HepG2 (cell line): ENCODE measurements at regions not wholly inside any gene's neighbourhood (a gene's known extent, or its start where the extent isn't known, plus 50 kb on each side); places are given as distances from the start of the nearest gene placed in this dataset.

Experiments
- ATAC-seq: fragments of 200-7000 bp; cut with Tn5 transposase; 3 replicates; pipeline ENCODE4 v1.9.1; 2020; ENCODE audit warnings: mild to moderate bottlenecking, moderate library complexity
- BruUV-seq: library from RNA; stranded (reverse); fragments of 400-500 nt; replicated peaks from 2 replicates; lab custom pipeline; 2021; lab: Mats Ljungman, UMichigan
- CTCF ChIA-PET: fragments of 300-600 bp; formaldehyde crosslinking; extraction: SDS; loops from one replicate; lab custom pipeline; 2021; ENCODE audit warnings: low total read pairs, inconsistent platforms, low intra/inter-chr PET ratio; lab: Yijun Ruan, JAX
- POLR2A ChIA-PET: fragments of 350-600 bp; sonication (Branson Sonifier 250); formaldehyde crosslinking; loops from one replicate; lab custom pipeline; 2020; ENCODE audit warnings: antibody characterized with exemption, inconsistent platforms; lab: Yijun Ruan, JAX
- DNase-seq: peaks from one replicate; pipeline ENCODE4 v3.0.0-alpha.2; 2015; ENCODE audit warnings: low spot score
- FAIRE-seq: peaks from 3 replicates; lab custom pipeline; 2011; peaks lifted over from hg19 to GRCh38; lab: Jason Lieb, UNC
- H2AFZ ChIP-seq: one replicate; pipeline ENCODE4 v1.6.1; 2011; ENCODE audit warnings: low read length, inconsistent platforms
- H3K27ac ChIP-seq: fragments of 300-600 bp; 3 replicates; pipeline ENCODE4 v1.8.0; 2011; ENCODE audit warnings: mixed run types, mild to moderate bottlenecking, mixed read lengths, low read length, inconsistent platforms; ENCODE audit not compliant: insufficient read depth; ENCODE audit errors: extremely low read length
- H3K27me3 ChIP-seq, 2 experiments: fragments of 200-600 bp in 1 of 2; 2 replicates in 1 of 2; 3 replicates in 1 of 2; pipeline versions ENCODE4 v1.6.0 to v1.8.0; 2011; ENCODE audit warnings: low read length in 2 of 2, mild to moderate bottlenecking in 2 of 2, moderate library complexity in 2 of 2, inconsistent platforms in 1 of 2; ENCODE audit not compliant: insufficient read depth in 2 of 2, control insufficient read depth in 1 of 2
- H3K36me3 ChIP-seq, 2 experiments: fragments of 200-600 bp in 1 of 2; replicated peaks in 1 of 2; 2 replicates in 1 of 2; 3 replicates in 1 of 2; pipeline versions ENCODE4 v1.5.1 to v1.8.0; 2011; ENCODE audit warnings: low read length in 2 of 2, inconsistent platforms in 1 of 2; ENCODE audit not compliant: insufficient read depth in 2 of 2, control insufficient read depth in 1 of 2
- H3K4me1 ChIP-seq: 2 replicates; pipeline ENCODE4 v1.5.1; 2012; ENCODE audit warnings: low read length, inconsistent platforms; ENCODE audit not compliant: insufficient read depth
- H3K4me2 ChIP-seq: 2 replicates; pipeline ENCODE4 v1.6.0; 2011; ENCODE audit warnings: low read depth, low read length, inconsistent platforms
- H3K4me3 ChIP-seq, 3 experiments: fragments of 200-600 bp in 1 of 3; sonication (generic), shearing (Covaris generic) in 1 of 3; replicated peaks in 1 of 3; 2 replicates each; pipeline ENCODE4 v1.5.1; 2011 to 2016; ENCODE audit warnings: low read length in 3 of 3, inconsistent platforms in 2 of 3, low read depth in 2 of 3, mild to moderate bottlenecking in 2 of 3, control low read depth in 1 of 3, mixed read lengths in 1 of 3; ENCODE audit not compliant: insufficient read depth in 1 of 3
- H3K79me2 ChIP-seq: one replicate; pipeline ENCODE4 v1.6.1; 2011; ENCODE audit warnings: low read length, inconsistent platforms; ENCODE audit not compliant: insufficient read depth
- H3K9ac ChIP-seq: 2 replicates; pipeline ENCODE4 v1.6.0; 2011; ENCODE audit warnings: mild to moderate bottlenecking, low read depth, low read length, inconsistent platforms; ENCODE audit not compliant: insufficient read depth
- H3K9me3 ChIP-seq: 2 replicates; pipeline ENCODE4 v1.5.1; 2012; ENCODE audit warnings: mild to moderate bottlenecking, low read length
- H4K20me1 ChIP-seq: 2 replicates; pipeline ENCODE4 v1.6.0; 2011; ENCODE audit warnings: inconsistent platforms, mild to moderate bottlenecking, low read length, moderate library complexity; ENCODE audit not compliant: insufficient read depth
- CENPX ChIP-seq: sonication (generic); formaldehyde crosslinking; IDR thresholded peaks from 2 replicates; pipeline ENCODE4 v1.9.0; 2021; ENCODE audit warnings: mild to moderate bottlenecking, missing genetic modification reagents, moderate library complexity
- ELF1 ChIP-seq: sonication (generic); formaldehyde crosslinking; IDR thresholded peaks from 2 replicates; pipeline ENCODE4 v1.4.0; 2020; ENCODE audit warnings: missing genetic modification reagents
- RNF2 ChIP-seq: fragments of 450-650 bp; conservative IDR thresholded peaks from 2 replicates; pipeline ENCODE4 v1.6.1; 2016; ENCODE audit warnings: low read depth
- U2AF1 ChIP-seq: fragments of 200-400 bp; formaldehyde crosslinking; optimal IDR thresholded peaks from 2 replicates; pipeline ENCODE3; 2017; ENCODE audit warnings: mild to moderate bottlenecking, low read depth, low read length
- ZBTB8A ChIP-seq: sonication (generic); formaldehyde crosslinking; IDR thresholded peaks from 2 replicates; pipeline ENCODE4 v1.4.0; 2020; ENCODE audit warnings: mild to moderate bottlenecking, low read depth, missing genetic modification reagents, borderline replicate concordance
- ZMYM3 ChIP-seq: sonication (generic); formaldehyde crosslinking; IDR thresholded peaks from 2 replicates; pipeline ENCODE4 v1.5.1; 2020; ENCODE audit warnings: mild to moderate bottlenecking, missing genetic modification reagents
- ZNF296 ChIP-seq: sonication (generic); formaldehyde crosslinking; conservative IDR thresholded peaks from 2 replicates; pipeline ENCODE4 v1.5.0; 2020; ENCODE audit warnings: mild to moderate bottlenecking, missing genetic modification reagents
- ZNF562 ChIP-seq: sonication (generic); formaldehyde crosslinking; IDR thresholded peaks from 2 replicates; pipeline ENCODE4 v1.8.0; 2022; ENCODE audit warnings: missing genetic modification reagents, borderline replicate concordance
- ZNF7 ChIP-seq: IDR thresholded peaks from 2 replicates; pipeline ENCODE4 v1.6.1; 2016; ENCODE audit warnings: missing biosample characterization, missing genetic modification reagents
- WGBS: methylation state at CpG from one replicate; pipeline ENCODE4 v1.1.6; 2017; ENCODE audit warnings: low lambda C conversion rate; 5-methylcytosine and 5-hydroxymethylcytosine counted together
- in situ Hi-C: cut with HindIII; loops from 2 replicates; pipeline ENCODE4 v1.10.0; 2017; ENCODE audit warnings: low pct_unique_long_range_greater_than_20kb; ENCODE audit not compliant: extremely low pct_ligation_motif_present
- intact Hi-C: fragments of 100-400 bp; cut with micrococcal nuclease; formaldehyde crosslinking; loops from one replicate; pipeline ENCODE4 v1.10.0; 2022; ENCODE audit not compliant: unreplicated experiment
- TF ChIP-seq, protein P1 (sequence below): sonication (generic); formaldehyde crosslinking; IDR thresholded peaks from 2 replicates; pipeline ENCODE4 v1.5.0; 2020; ENCODE audit warnings: mild to moderate bottlenecking, missing genetic modification reagents, borderline replicate concordance
- TF ChIP-seq, protein P2 (sequence below): sonication (generic); formaldehyde crosslinking; IDR thresholded peaks from 2 replicates; pipeline ENCODE4 v1.4.0; 2020; ENCODE audit warnings: mild to moderate bottlenecking, missing genetic modification reagents
- TF ChIP-seq, protein P3 (sequence below): fragments of 450-650 bp; IDR thresholded peaks from 2 replicates; pipeline ENCODE4 v1.6.1; 2017; ENCODE audit warnings: mild to moderate bottlenecking
- TF ChIP-seq, protein P4 (sequence below): sonication (generic); formaldehyde crosslinking; IDR thresholded peaks from 2 replicates; pipeline ENCODE4 v1.9.0; 2021; ENCODE audit warnings: missing genetic modification reagents, mild to moderate bottlenecking, borderline replicate concordance

GRCh38 chr14:100467939-100468338 lies 119.3 kb downstream of the BEGAIN start:
- no peak overlapping the region for H2AFZ ChIP-seq
- no peak overlapping the region for H3K4me3 ChIP-seq
- ATAC-seq (no peak), FAIRE-seq (no peak), DNase-seq (no peak)
- BruUV-seq, result no TSS peak
- ChIA-PET POLR2A (no interaction called here), CTCF (no interaction called here)
- intact Hi-C loops, result no loop called here
- no peak overlapping the region for H3K4me2 ChIP-seq
- no peak overlapping the region for H3K9ac ChIP-seq
- H3K4me1 ChIP-seq, result no peaks in the 10 kb centered on the region
- in situ Hi-C loops, result no loop called here
- WGBS, result 50% methylated on average over 1 of the region's 17 CpGs
- no peaks in the 10 kb centered on the region for H3K9me3 ChIP-seq
- no peak overlapping the region for H3K27ac ChIP-seq
- no peaks in the 10 kb centered on the region for H3K36me3 ChIP-seq
- no peaks in the 10 kb centered on the region for H4K20me1 ChIP-seq
- 0 out of 5 replicates have a peak, but pooled peaks cover 0 to 1% of the 10 kb centered on the region in 2 experiments for H3K27me3 ChIP-seq
- H3K79me2 ChIP-seq, result no peaks in the 10 kb centered on the region
- TF ChIP-seq, protein P1, sequence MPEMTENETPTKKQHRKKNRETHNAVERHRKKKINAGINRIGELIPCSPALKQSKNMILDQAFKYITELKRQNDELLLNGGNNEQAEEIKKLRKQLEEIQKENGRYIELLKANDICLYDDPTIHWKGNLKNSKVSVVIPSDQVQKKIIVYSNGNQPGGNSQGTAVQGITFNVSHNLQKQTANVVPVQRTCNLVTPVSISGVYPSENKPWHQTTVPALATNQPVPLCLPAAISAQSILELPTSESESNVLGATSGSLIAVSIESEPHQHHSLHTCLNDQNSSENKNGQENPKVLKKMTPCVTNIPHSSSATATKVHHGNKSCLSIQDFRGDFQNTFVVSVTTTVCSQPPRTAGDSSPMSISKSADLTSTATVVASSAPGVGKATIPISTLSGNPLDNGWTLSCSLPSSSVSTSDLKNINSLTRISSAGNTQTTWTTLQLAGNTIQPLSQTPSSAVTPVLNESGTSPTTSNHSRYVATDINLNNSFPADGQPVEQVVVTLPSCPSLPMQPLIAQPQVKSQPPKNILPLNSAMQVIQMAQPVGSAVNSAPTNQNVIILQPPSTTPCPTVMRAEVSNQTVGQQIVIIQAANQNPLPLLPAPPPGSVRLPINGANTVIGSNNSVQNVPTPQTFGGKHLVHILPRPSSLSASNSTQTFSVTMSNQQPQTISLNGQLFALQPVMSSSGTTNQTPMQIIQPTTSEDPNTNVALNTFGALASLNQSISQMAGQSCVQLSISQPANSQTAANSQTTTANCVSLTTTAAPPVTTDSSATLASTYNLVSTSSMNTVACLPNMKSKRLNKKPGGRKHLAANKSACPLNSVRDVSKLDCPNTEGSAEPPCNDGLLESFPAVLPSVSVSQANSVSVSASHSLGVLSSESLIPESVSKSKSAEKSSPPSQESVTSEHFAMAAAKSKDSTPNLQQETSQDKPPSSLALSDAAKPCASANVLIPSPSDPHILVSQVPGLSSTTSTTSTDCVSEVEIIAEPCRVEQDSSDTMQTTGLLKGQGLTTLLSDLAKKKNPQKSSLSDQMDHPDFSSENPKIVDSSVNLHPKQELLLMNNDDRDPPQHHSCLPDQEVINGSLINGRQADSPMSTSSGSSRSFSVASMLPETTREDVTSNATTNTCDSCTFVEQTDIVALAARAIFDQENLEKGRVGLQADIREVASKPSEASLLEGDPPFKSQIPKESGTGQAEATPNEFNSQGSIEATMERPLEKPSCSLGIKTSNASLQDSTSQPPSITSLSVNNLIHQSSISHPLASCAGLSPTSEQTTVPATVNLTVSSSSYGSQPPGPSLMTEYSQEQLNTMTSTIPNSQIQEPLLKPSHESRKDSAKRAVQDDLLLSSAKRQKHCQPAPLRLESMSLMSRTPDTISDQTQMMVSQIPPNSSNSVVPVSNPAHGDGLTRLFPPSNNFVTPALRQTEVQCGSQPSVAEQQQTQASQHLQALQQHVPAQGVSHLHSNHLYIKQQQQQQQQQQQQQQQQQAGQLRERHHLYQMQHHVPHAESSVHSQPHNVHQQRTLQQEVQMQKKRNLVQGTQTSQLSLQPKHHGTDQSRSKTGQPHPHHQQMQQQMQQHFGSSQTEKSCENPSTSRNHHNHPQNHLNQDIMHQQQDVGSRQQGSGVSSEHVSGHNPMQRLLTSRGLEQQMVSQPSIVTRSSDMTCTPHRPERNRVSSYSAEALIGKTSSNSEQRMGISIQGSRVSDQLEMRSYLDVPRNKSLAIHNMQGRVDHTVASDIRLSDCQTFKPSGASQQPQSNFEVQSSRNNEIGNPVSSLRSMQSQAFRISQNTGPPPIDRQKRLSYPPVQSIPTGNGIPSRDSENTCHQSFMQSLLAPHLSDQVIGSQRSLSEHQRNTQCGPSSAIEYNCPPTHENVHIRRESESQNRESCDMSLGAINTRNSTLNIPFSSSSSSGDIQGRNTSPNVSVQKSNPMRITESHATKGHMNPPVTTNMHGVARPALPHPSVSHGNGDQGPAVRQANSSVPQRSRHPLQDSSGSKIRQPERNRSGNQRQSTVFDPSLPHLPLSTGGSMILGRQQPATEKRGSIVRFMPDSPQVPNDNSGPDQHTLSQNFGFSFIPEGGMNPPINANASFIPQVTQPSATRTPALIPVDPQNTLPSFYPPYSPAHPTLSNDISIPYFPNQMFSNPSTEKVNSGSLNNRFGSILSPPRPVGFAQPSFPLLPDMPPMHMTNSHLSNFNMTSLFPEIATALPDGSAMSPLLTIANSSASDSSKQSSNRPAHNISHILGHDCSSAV (CRISPR knock-in tag), result no peak
- TF ChIP-seq U2AF1, result no peak
- TF ChIP-seq ELF1, result no peak
- TF ChIP-seq, protein P2, sequence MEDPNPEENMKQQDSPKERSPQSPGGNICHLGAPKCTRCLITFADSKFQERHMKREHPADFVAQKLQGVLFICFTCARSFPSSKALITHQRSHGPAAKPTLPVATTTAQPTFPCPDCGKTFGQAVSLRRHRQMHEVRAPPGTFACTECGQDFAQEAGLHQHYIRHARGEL (CRISPR knock-in tag), result no peak
- TF ChIP-seq, protein P3, sequence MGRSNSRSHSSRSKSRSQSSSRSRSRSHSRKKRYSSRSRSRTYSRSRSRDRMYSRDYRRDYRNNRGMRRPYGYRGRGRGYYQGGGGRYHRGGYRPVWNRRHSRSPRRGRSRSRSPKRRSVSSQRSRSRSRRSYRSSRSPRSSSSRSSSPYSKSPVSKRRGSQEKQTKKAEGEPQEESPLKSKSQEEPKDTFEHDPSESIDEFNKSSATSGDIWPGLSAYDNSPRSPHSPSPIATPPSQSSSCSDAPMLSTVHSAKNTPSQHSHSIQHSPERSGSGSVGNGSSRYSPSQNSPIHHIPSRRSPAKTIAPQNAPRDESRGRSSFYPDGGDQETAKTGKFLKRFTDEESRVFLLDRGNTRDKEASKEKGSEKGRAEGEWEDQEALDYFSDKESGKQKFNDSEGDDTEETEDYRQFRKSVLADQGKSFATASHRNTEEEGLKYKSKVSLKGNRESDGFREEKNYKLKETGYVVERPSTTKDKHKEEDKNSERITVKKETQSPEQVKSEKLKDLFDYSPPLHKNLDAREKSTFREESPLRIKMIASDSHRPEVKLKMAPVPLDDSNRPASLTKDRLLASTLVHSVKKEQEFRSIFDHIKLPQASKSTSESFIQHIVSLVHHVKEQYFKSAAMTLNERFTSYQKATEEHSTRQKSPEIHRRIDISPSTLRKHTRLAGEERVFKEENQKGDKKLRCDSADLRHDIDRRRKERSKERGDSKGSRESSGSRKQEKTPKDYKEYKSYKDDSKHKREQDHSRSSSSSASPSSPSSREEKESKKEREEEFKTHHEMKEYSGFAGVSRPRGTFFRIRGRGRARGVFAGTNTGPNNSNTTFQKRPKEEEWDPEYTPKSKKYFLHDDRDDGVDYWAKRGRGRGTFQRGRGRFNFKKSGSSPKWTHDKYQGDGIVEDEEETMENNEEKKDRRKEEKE, result no peak
- TF ChIP-seq ZBTB8A (CRISPR knock-in tag), result no peak
- TF ChIP-seq RNF2, result no peak
- no peak for TF ChIP-seq ZMYM3 (CRISPR knock-in tag)
- TF ChIP-seq, protein P4, sequence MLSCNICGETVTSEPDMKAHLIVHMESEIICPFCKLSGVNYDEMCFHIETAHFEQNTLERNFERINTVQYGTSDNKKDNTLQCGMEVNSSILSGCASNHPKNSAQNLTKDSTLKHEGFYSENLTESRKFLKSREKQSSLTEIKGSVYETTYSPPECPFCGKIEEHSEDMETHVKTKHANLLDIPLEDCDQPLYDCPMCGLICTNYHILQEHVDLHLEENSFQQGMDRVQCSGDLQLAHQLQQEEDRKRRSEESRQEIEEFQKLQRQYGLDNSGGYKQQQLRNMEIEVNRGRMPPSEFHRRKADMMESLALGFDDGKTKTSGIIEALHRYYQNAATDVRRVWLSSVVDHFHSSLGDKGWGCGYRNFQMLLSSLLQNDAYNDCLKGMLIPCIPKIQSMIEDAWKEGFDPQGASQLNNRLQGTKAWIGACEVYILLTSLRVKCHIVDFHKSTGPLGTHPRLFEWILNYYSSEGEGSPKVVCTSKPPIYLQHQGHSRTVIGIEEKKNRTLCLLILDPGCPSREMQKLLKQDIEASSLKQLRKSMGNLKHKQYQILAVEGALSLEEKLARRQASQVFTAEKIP (CRISPR knock-in tag), result no peak
- TF ChIP-seq CENPX (CRISPR knock-in tag), result no peak
- TF ChIP-seq ZNF7 (CRISPR knock-in tag), result no peak
- TF ChIP-seq ZNF562 (CRISPR knock-in tag), result no peak
- no peak for TF ChIP-seq ZNF296 (CRISPR knock-in tag)
